ENCODE measurements at regions not wholly inside any gene's neighbourhood (a gene's known extent, or its start where the extent isn't known, plus 50 kb on each side); places are given as distances from the start of the nearest gene placed in this dataset.

DNA sequence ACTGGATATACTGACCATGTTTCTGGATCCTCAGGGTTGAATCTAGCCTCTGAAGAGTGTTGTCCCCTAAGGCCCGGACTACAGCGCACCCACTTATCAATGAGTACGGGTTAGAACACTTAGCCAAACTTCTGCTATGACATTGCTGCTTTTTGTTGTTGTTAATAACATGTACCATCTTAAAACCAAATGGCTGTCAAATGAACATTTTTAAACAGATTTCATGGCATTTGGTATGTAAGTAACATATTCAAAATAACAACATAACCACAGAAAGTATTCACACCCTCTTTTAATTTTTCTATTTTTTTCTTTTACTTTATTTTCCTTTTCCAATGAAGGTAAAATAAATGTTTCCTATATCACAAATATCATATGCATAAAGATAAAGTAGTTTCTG is 1292.5 kb upstream of the TENM4 start:
- no peaks in the 10 kb centered on the region for H3K4me1 ChIP-seq
- intact Hi-C loops (cut with DNase I; ENCODE audit: low total_unique reads), result no loop called here
- H3K27ac ChIP-seq, result no peak overlapping the region
- no peak overlapping the region for H3K4me3 ChIP-seq
- TF ChIP-seq, protein P1, sequence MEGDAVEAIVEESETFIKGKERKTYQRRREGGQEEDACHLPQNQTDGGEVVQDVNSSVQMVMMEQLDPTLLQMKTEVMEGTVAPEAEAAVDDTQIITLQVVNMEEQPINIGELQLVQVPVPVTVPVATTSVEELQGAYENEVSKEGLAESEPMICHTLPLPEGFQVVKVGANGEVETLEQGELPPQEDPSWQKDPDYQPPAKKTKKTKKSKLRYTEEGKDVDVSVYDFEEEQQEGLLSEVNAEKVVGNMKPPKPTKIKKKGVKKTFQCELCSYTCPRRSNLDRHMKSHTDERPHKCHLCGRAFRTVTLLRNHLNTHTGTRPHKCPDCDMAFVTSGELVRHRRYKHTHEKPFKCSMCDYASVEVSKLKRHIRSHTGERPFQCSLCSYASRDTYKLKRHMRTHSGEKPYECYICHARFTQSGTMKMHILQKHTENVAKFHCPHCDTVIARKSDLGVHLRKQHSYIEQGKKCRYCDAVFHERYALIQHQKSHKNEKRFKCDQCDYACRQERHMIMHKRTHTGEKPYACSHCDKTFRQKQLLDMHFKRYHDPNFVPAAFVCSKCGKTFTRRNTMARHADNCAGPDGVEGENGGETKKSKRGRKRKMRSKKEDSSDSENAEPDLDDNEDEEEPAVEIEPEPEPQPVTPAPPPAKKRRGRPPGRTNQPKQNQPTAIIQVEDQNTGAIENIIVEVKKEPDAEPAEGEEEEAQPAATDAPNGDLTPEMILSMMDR (IDR thresholded peaks at IDR 0.05), result no peak
- no peaks in the 10 kb centered on the region for H3K9me3 ChIP-seq
- no peak for DNase-seq
- H3K27me3 ChIP-seq, result no peaks in the 10 kb centered on the region
- H3K36me3 ChIP-seq, result no peaks in the 10 kb centered on the region

DNA sequence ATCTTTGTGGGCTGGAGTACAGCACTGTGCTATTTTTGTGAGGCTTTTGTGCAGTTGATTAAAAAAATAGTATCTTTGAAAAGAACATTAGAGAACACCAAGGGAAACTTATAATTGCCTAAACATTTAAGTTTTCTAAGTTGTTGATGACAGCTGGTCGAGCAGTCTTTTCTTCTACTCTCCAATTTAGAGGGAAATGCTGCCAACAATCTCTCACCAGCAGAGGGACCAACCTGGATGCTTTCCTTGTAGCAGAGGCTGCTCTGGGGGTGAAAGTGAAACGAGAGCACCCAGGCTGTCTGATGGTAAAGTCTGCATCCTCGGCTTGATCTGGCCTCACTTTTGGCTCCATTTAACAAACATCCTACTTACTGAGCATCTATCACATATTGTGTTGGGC is 1286.5 kb upstream of the TENM4 start:
- DNase-seq, result no peak
- no peak overlapping the region for H3K27ac ChIP-seq
- no peaks in the 10 kb centered on the region for H3K36me3 ChIP-seq
- intact Hi-C loops (cut with DNase I; ENCODE audit: low total_unique reads), result no loop called here
- H3K4me1 ChIP-seq, result no peaks in the 10 kb centered on the region
- H3K9me3 ChIP-seq, result no peaks in the 10 kb centered on the region
- H3K4me3 ChIP-seq, result no peak overlapping the region
- TF ChIP-seq, protein P1 (IDR thresholded peaks at IDR 0.05), result no peak
- H3K27me3 ChIP-seq, result no peaks in the 10 kb centered on the region

DNA sequence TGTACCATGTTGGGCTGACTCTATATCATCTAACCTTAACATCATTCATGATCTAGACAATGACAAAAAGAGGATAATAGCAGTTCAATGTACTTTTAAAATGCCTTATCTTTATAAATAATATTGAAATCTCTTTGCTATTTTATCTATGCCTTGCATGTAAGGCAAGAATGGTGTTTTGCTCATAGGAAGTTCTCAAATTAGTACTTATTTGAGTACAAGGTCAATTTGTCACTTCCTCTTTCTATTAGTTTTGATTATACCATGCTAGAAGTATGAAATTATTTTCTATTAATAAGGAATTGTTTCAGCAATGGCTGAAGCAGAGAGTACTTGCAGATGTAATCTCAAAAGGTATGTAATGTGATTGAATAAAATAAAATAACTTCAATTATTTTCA is 1285.4 kb upstream of the TENM4 start:
- Histone ChIP-seq H3K36me3 (no peaks in the 10 kb centered on the region), H3K4me1 (no peaks in the 10 kb centered on the region), H3K27me3 (no peaks in the 10 kb centered on the region), H3K9me3 (no peaks in the 10 kb centered on the region), H3K27ac (no peak overlapping the region), H3K4me3 (no peak overlapping the region)
- TF ChIP-seq, protein P1 (IDR thresholded peaks at IDR 0.05), result no peak
- intact Hi-C loops (cut with DNase I; ENCODE audit: low total_unique reads), result no loop called here
- DNase-seq, result no peak

DNA sequence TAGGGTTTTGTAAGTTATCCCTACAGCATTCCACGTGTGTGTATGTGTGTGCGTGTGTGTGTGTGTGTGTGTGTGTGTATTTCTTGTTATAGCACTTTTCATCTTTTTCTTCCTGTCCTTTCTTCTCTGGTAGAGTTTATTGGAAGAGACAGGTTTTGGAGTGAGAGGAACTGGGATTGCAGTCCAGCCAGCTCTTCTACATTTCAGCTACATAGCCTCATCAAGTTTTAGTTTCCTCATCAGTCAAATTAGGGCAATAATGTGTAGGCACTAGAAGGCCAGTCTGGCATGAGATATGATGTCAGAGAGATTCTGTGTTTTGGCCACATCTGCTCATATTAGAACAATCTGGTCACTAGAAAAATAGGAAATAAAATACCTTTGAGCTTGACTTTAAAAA is 1283.5 kb upstream of the TENM4 start:
- no peak overlapping the region for H3K27ac ChIP-seq
- H3K4me3 ChIP-seq, result no peak overlapping the region
- DNase-seq, result no peak
- TF ChIP-seq, protein P1 (IDR thresholded peaks at IDR 0.05), result no peak
- H3K36me3 ChIP-seq, result no peaks in the 10 kb centered on the region
- intact Hi-C loops (cut with DNase I; ENCODE audit: low total_unique reads), result no loop called here
- no peaks in the 10 kb centered on the region for H3K27me3 ChIP-seq
- H3K9me3 ChIP-seq, result no peaks in the 10 kb centered on the region
- H3K4me1 ChIP-seq, result no peaks in the 10 kb centered on the region

DNA sequence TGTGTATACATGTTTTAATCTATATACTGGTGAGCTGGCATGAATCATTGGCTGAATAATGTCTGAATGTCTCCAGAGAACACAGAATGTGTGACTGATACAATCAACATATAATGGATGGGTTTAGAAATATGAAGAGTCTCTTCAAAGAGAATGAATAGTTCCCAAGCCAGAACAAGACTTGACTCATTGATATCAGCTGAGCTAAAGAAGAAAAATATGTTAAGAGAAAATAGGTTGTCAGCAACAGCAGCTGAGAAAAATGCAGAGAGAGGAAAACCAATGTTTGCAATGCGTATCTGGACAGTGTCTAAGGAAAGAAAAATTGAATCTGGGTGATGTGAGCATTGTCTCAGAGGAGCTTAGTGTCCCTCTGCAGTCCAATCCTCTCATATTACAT is 1281.8 kb upstream of the TENM4 start:
- Histone ChIP-seq H3K9me3 (no peaks in the 10 kb centered on the region), H3K27ac (no peak overlapping the region), H3K27me3 (no peaks in the 10 kb centered on the region), H3K4me1 (no peaks in the 10 kb centered on the region), H3K36me3 (no peaks in the 10 kb centered on the region), H3K4me3 (no peak overlapping the region)
- TF ChIP-seq, protein P1 (IDR thresholded peaks at IDR 0.05), result no peak
- intact Hi-C loops (cut with DNase I; ENCODE audit: low total_unique reads), result no loop called here
- DNase-seq, result no peak

DNA sequence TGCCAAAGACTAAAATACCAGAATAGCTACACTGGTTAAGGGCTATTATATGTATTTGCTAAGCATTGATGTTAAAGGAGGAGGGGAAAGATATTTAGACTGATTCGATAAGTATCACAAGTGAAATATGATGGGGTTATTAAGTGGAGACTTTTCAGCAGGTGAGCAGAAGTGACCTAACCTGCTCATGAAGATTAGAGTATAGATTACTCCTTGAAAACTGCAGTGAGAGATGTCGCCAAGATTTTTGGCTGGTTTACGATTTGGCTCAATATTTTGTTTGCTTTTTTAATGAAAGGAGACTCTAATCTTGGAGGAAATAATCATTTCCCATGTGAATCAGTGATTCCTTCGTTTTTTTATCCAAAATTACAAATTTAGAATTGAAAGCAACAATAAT is 1279.5 kb upstream of the TENM4 start:
- TF ChIP-seq, protein P1 (IDR thresholded peaks at IDR 0.05), result no peak
- intact Hi-C loops (cut with DNase I; ENCODE audit: low total_unique reads), result no loop called here
- no peak for DNase-seq
- no peak overlapping the region for H3K27ac ChIP-seq
- no peaks in the 10 kb centered on the region for H3K27me3 ChIP-seq
- H3K4me1 ChIP-seq, result no peaks in the 10 kb centered on the region
- no peaks in the 10 kb centered on the region for H3K9me3 ChIP-seq
- no peak overlapping the region for H3K4me3 ChIP-seq
- H3K36me3 ChIP-seq, result no peaks in the 10 kb centered on the region

Measured in tibial artery (tissue), 4 donors.